CD4-positive, alpha-beta T cell (primary cell): ENCODE measurements at regions not wholly inside any gene's neighbourhood (a gene's known extent, or its start where the extent isn't known, plus 50 kb on each side); places are given as distances from the start of the nearest gene placed in this dataset.

Experiments
- ATAC-seq: fragments of 200-7000 bp; cut with Tn5 transposase; one replicate; pipeline ENCODE4 v1.10.0; 2022; ENCODE audit warnings: mild to moderate bottlenecking; ENCODE audit not compliant: poor library complexity
- CTCF ChIA-PET: fragments of 350-600 bp; sonication (Branson Sonifier 250); formaldehyde crosslinking; loops from one replicate; lab custom pipeline; 2021; ENCODE audit warnings: antibody characterized with exemption, inconsistent platforms; lab: Charles Lee
- POLR2A ChIA-PET: fragments of 350-600 bp; sonication (Branson Sonifier 250); formaldehyde crosslinking; loops from one replicate; lab custom pipeline; 2021; ENCODE audit warnings: antibody characterized with exemption, inconsistent platforms; lab: Charles Lee
- DNase-seq, 14 experiments: peaks; one replicate each; pipeline ENCODE4 v3.0.0-alpha.2; 2013 to 2020; ENCODE audit warnings: mixed read lengths in 2 of 14
- H3K27ac ChIP-seq, 2 donors: one replicate each; pipeline versions ENCODE4 v1.5.1 to v1.7.0; 2013; ENCODE audit warnings: low read length in 2 of 2, low read depth in 1 of 2, mild to moderate bottlenecking in 1 of 2
- H3K27me3 ChIP-seq, 2 experiments: 1 replicate in 1 of 2; 2 replicates in 1 of 2; pipeline versions ENCODE4 v1.6.1 to v1.7.0; 2013; ENCODE audit warnings: low read length in 2 of 2, control low read depth in 1 of 2, mild to moderate bottlenecking in 1 of 2, moderate library complexity in 1 of 2; ENCODE audit not compliant: insufficient read depth in 2 of 2, control insufficient read depth in 1 of 2
- H3K36me3 ChIP-seq: one replicate; pipeline ENCODE4 v1.6.1; 2013; ENCODE audit warnings: low read length, control low read depth; ENCODE audit not compliant: insufficient read depth
- H3K4me1 ChIP-seq: one replicate; pipeline ENCODE4 v1.6.1; 2013; ENCODE audit warnings: low read length, control low read depth; ENCODE audit not compliant: insufficient read depth
- H3K4me3 ChIP-seq: one replicate; pipeline ENCODE4 v1.5.1; 2013; ENCODE audit warnings: mild to moderate bottlenecking, low read length, moderate library complexity
- H3K9me3 ChIP-seq, 2 experiments: 1 replicate in 1 of 2; 2 replicates in 1 of 2; pipeline versions ENCODE4 v1.6.1 to v1.7.0; 2013; ENCODE audit warnings: low read length in 2 of 2, mild to moderate bottlenecking in 2 of 2, control low read depth in 1 of 2, moderate library complexity in 1 of 2; ENCODE audit not compliant: control insufficient read depth in 1 of 2, insufficient read depth in 1 of 2
- H3K27ac Mint-ChIP-seq: one replicate; pipeline ENCODE4 v1.8.0; 2020; ENCODE audit warnings: mixed read lengths
- H3K27me3 Mint-ChIP-seq: one replicate; pipeline ENCODE4 v1.8.0; 2021; ENCODE audit warnings: mixed read lengths
- H3K36me3 Mint-ChIP-seq: one replicate; pipeline ENCODE4 v1.8.0; 2021; ENCODE audit warnings: low read depth, mixed read lengths
- H3K4me1 Mint-ChIP-seq: one replicate; pipeline ENCODE4 v1.8.0; 2021; ENCODE audit warnings: low read depth, mixed read lengths
- H3K4me3 Mint-ChIP-seq: one replicate; pipeline ENCODE4 v1.8.0; 2020; ENCODE audit warnings: mild to moderate bottlenecking, mixed read lengths
- H3K9me3 Mint-ChIP-seq: one replicate; pipeline ENCODE4 v1.8.0; 2020; ENCODE audit warnings: mixed read lengths
- CTCF ChIP-seq: fragments of 200-600 bp; IDR thresholded peaks from one replicate; pipeline ENCODE4 v1.8.0; 2022; ENCODE audit warnings: antibody characterized with exemption, mild to moderate bottlenecking
- intact Hi-C, 2 experiments: fragments of 100-400 bp; cut with DNase I in 1 of 2; cut with micrococcal nuclease in 1 of 2; formaldehyde crosslinking; loops; one replicate each; pipeline versions ENCODE4 v1.15.1 to v1.9.0; 2023 to 2025; cut with DNase I, micrococcal nuclease

GRCh38 chr6:1035401-1035800 is 276.5 kb upstream of the FOXQ1 start:
- Mint-ChIP-seq H3K27ac (no peak overlapping the region), H3K4me3 (no peak overlapping the region), H3K4me1 (no peaks in the 10 kb centered on the region), H3K36me3 (no peaks in the 10 kb centered on the region), H3K27me3 (peaks cover 35% of the 10 kb centered on the region), H3K9me3 (no peaks in the 10 kb centered on the region)
- no peak overlapping the region for H3K4me3 ChIP-seq
- H3K36me3 ChIP-seq = no peaks in the 10 kb centered on the region
- H3K4me1 ChIP-seq = no peaks in the 10 kb centered on the region
- H3K9me3 ChIP-seq = peaks cover 0 to 4% of the 10 kb centered on the region in 2 experiments
- ChIA-PET CTCF (no interaction called here), POLR2A (no interaction called here)
- H3K27ac ChIP-seq = no peak overlapping the region
- H3K27me3 ChIP-seq = no peaks in the 10 kb centered on the region
- intact Hi-C loops = no loop called here
- DNase-seq = no peak
- no peak for TF ChIP-seq CTCF
- ATAC-seq = no peak

- Histone ChIP-seq H3K27ac (no peak overlapping the region), H3K4me1 (no peaks in the 10 kb centered on the region), H3K27me3 (no peaks in the 10 kb centered on the region), H3K9me3 (peaks cover 0 to 4% of the 10 kb centered on the region in 2 experiments), H3K4me3 (no peak overlapping the region), H3K36me3 (no peaks in the 10 kb centered on the region)
- intact Hi-C loops = no loop called here
- no peak for TF ChIP-seq CTCF
- no peak overlapping the region for H3K4me3 Mint-ChIP-seq
- ATAC-seq = no peak
- H3K4me1 Mint-ChIP-seq = no peaks in the 10 kb centered on the region
- ChIA-PET CTCF (no interaction called here), POLR2A (no interaction called here)
- no peaks in the 10 kb centered on the region for H3K36me3 Mint-ChIP-seq
- H3K27ac Mint-ChIP-seq = no peak overlapping the region
- no peaks in the 10 kb centered on the region for H3K9me3 Mint-ChIP-seq
- H3K27me3 Mint-ChIP-seq = peaks cover 24% of the 10 kb centered on the region
- DNase-seq = no peak
Measured at GRCh38 chr6:1031720-1032119, 280.2 kb upstream of the FOXQ1 start.

DNA sequence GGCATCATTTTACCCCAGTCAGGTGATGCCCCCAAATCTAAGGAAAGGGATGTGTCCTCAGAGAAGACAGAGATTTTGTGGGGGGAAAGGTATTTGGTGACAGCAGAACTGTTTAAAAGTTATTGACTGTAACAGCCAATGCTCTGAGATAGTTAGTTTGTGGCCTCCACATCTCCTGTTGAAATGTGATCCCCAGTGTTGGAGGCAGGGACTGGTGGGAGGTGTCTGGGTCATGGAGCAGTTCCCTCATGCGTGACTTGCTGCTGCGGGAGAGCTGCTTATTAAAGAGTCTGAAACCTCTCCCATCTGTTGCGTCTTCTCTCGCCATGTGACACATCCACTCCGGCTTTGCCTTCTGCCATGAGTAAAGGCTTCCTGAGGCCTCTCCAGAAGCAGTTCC is 282.8 kb upstream of the FOXQ1 start:
- POLR2A ChIA-PET = no interaction called here
- Histone ChIP-seq H3K9me3 (no peaks in the 10 kb centered on the region), H3K27me3 (peaks cover 0 to 11% of the 10 kb centered on the region in 2 experiments), H3K27ac (no peak overlapping the region), H3K36me3 (no peaks in the 10 kb centered on the region), H3K4me1 (no peaks in the 10 kb centered on the region), H3K4me3 (no peak overlapping the region)
- Mint-ChIP-seq H3K27me3 (peaks cover 25% of the 10 kb centered on the region), H3K27ac (no peak overlapping the region), H3K36me3 (no peaks in the 10 kb centered on the region), H3K4me3 (no peak overlapping the region), H3K4me1 (no peaks in the 10 kb centered on the region), H3K9me3 (no peaks in the 10 kb centered on the region)
- CTCF ChIA-PET = no interaction called here
- DNase-seq (no peak), ATAC-seq (no peak)
- intact Hi-C loops = no loop called here
- TF ChIP-seq CTCF = no peak
